Stomach (tissue), 4 donors: ENCODE measurements at regions not wholly inside any gene's neighbourhood (a gene's known extent, or its start where the extent isn't known, plus 50 kb on each side); places are given as distances from the start of the nearest gene placed in this dataset.

Source experiments
- CTCF ChIP-seq, 7 experiments: fragments of 450-650 bp in 4 of 7; fragments of 200-600 bp in 3 of 7; sonication (generic) in 3 of 7; IDR thresholded peaks; one replicate each; pipeline ENCODE4 v1.5.1; 2016 to 2019; ENCODE audit warnings: antibody characterized with exemption in 7 of 7, control low read depth in 2 of 7, mild to moderate bottlenecking in 1 of 7
- EP300 ChIP-seq: sonication (generic); formaldehyde crosslinking; IDR thresholded peaks from one replicate; pipeline ENCODE4 v1.6.1; 2017; ENCODE audit warnings: antibody characterized with exemption
- POLR2A ChIP-seq, 4 donors: fragments of 450-650 bp; IDR thresholded peaks; one replicate each; pipeline ENCODE4 v1.6.1; 2016; ENCODE audit warnings: antibody characterized with exemption in 4 of 4, control low read depth in 2 of 4, mild to moderate bottlenecking in 1 of 4, moderate library complexity in 1 of 4

GRCh38 chr10:124298891-124299290 lies 119.8 kb downstream of the OAT start:
- TF ChIP-seq CTCF (IDR thresholded peaks at IDR 0.05) (no peak), EP300 (no peak), POLR2A (IDR thresholded peaks at IDR 0.05) (no peak)
